ENCODE measurements at regions not wholly inside any gene's neighbourhood (a gene's known extent, or its start where the extent isn't known, plus 50 kb on each side); places are given as distances from the start of the nearest gene placed in this dataset.
"Not testable (repeated sequence)": the region's sequence is repeated elsewhere in the genome, so short reads cannot be mapped to it uniquely, and the experiment has no call there.

DNA sequence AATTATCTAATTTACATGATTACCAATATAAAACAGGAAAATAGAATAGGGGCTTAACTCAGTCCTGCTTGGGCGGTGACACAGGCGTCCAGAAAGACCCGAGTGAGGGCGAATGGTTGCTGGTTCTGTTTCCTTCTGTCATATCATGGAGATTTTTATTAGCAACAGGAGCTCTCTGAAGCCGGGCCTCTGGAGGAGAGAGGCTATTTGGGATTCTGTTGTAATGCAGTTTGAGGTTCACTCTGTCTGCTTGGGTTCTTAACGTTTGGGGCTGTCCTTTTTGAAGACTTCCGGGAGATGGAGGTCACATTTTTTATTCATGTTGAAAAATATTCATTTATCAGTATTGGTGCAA lies 115.7 kb upstream of the ZNF536 start:
- TF ChIP-seq, protein P1, sequence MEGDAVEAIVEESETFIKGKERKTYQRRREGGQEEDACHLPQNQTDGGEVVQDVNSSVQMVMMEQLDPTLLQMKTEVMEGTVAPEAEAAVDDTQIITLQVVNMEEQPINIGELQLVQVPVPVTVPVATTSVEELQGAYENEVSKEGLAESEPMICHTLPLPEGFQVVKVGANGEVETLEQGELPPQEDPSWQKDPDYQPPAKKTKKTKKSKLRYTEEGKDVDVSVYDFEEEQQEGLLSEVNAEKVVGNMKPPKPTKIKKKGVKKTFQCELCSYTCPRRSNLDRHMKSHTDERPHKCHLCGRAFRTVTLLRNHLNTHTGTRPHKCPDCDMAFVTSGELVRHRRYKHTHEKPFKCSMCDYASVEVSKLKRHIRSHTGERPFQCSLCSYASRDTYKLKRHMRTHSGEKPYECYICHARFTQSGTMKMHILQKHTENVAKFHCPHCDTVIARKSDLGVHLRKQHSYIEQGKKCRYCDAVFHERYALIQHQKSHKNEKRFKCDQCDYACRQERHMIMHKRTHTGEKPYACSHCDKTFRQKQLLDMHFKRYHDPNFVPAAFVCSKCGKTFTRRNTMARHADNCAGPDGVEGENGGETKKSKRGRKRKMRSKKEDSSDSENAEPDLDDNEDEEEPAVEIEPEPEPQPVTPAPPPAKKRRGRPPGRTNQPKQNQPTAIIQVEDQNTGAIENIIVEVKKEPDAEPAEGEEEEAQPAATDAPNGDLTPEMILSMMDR (IDR thresholded peaks at IDR 0.05): no peak
- TF ChIP-seq POLR2A (IDR thresholded peaks at IDR 0.05) (no peak), POLR2AphosphoS5 (IDR thresholded peaks at IDR 0.05; ENCODE audit: insufficient read depth in 1 of 2, low read depth in 1 of 2) (no peak)
- Histone ChIP-seq H3K27me3 (no peaks in the 10 kb centered on the region), H3K4me3 (no peak overlapping the region), H3K27ac (no peak overlapping the region), H3K4me1 (no peaks in the 10 kb centered on the region), H3K36me3 (no peaks in the 10 kb centered on the region), H3K9me3 (no peaks in the 10 kb centered on the region)
- intact Hi-C loops (cut with DNase I): no loop called here
- no peak for DNase-seq (ENCODE audit: extremely low spot score in 2 of 2)

- no peak for TF ChIP-seq POLR2AphosphoS5 (IDR thresholded peaks at IDR 0.05; ENCODE audit: insufficient read depth in 1 of 2, low read depth in 1 of 2)
- TF ChIP-seq POLR2A (IDR thresholded peaks at IDR 0.05): no peak
- TF ChIP-seq, protein P1 (IDR thresholded peaks at IDR 0.05): no peak
- Histone ChIP-seq H3K27ac (no peak overlapping the region), H3K9me3 (no peaks in the 10 kb centered on the region), H3K27me3 (no peaks in the 10 kb centered on the region), H3K4me3 (no peak overlapping the region), H3K4me1 (no peaks in the 10 kb centered on the region), H3K36me3 (no peaks in the 10 kb centered on the region)
- intact Hi-C loops (cut with DNase I): no loop called here
- no peak for DNase-seq (ENCODE audit: extremely low spot score in 2 of 2)
Observed at GRCh38 chr19:30263830-30264381, 108.3 kb upstream of the ZNF536 start.

- H3K27ac ChIP-seq; H3K4me3 ChIP-seq; H3K27me3 ChIP-seq; H3K36me3 ChIP-seq; DNase-seq (ENCODE audit: extremely low spot score in 2 of 2); H3K4me1 ChIP-seq; H3K9me3 ChIP-seq; intact Hi-C loops (cut with DNase I): not testable (repeated sequence)
Observed at GRCh38 chr19:30265918-30266317, 106.3 kb upstream of the ZNF536 start.

- TF ChIP-seq POLR2AphosphoS5 (IDR thresholded peaks at IDR 0.05; ENCODE audit: insufficient read depth in 1 of 2, low read depth in 1 of 2): no peak
- TF ChIP-seq POLR2A (IDR thresholded peaks at IDR 0.05): no peak
- TF ChIP-seq, protein P1 (IDR thresholded peaks at IDR 0.05): no peak
- intact Hi-C loops (cut with DNase I): no loop called here
- H3K27me3 ChIP-seq: no peaks in the 10 kb centered on the region
Observed at GRCh38 chr19:30266687-30267086, 105.5 kb upstream of the ZNF536 start.

GRCh38 chr19:30267332-30267731 lies 104.9 kb upstream of the ZNF536 start:
- H3K4me1 ChIP-seq: no peaks in the 10 kb centered on the region
- intact Hi-C loops (cut with DNase I): no loop called here
- H3K4me3 ChIP-seq: no peak overlapping the region
- H3K27ac ChIP-seq: no peak overlapping the region
- H3K36me3 ChIP-seq: no peaks in the 10 kb centered on the region
- TF ChIP-seq POLR2AphosphoS5 (IDR thresholded peaks at IDR 0.05; ENCODE audit: insufficient read depth in 1 of 2, low read depth in 1 of 2): no peak
- TF ChIP-seq, protein P1 (IDR thresholded peaks at IDR 0.05): no peak
- no peak for TF ChIP-seq POLR2A (IDR thresholded peaks at IDR 0.05)
- no peaks in the 10 kb centered on the region for H3K27me3 ChIP-seq
- H3K9me3 ChIP-seq: no peaks in the 10 kb centered on the region
- DNase-seq (ENCODE audit: extremely low spot score in 2 of 2): no peak

More at GRCh38 chr19:30266687-30267086, 105.5 kb upstream of the ZNF536 start:
- H3K27ac ChIP-seq: no peak overlapping the region
- no peaks in the 10 kb centered on the region for H3K4me1 ChIP-seq
- no peaks in the 10 kb centered on the region for H3K36me3 ChIP-seq
- no peaks in the 10 kb centered on the region for H3K9me3 ChIP-seq
- no peak for DNase-seq (ENCODE audit: extremely low spot score in 2 of 2)
- H3K4me3 ChIP-seq: no peak overlapping the region
